HCEC 1CT (cell line): ENCODE measurements at regions not wholly inside any gene's neighbourhood (a gene's known extent, or its start where the extent isn't known, plus 50 kb on each side); places are given as distances from the start of the nearest gene placed in this dataset.
"Not testable (repeated sequence)": the region's sequence is repeated elsewhere in the genome, so short reads cannot be mapped to it uniquely, and the experiment has no call there.

Experiments
- DNase-seq: peaks from one replicate; pipeline ENCODE4 v3.0.0-alpha.2; 2017

- DNase-seq = no peak
Measured at GRCh38 chr6:120786256-120786655, 548.0 kb downstream of the TBC1D32 start.

GRCh38 chr6:120785459-120786086, 548.7 kb downstream of the TBC1D32 start:
- no peak for DNase-seq

- no peak for DNase-seq
Measured at GRCh38 chr6:120779441-120779840, 554.8 kb downstream of the TBC1D32 start.

- DNase-seq = no peak
Measured at GRCh38 chr6:120775698-120776097, 558.6 kb downstream of the TBC1D32 start.

- no peak for DNase-seq
Measured at GRCh38 chr6:120774275-120774674, 560.0 kb downstream of the TBC1D32 start.

GRCh38 chr6:120771019-120771418, 563.3 kb downstream of the TBC1D32 start:
- no peak for DNase-seq

GRCh38 chr6:120764312-120764711, 570.0 kb downstream of the TBC1D32 start:
- no peak for DNase-seq

GRCh38 chr6:120759570-120759969, 574.7 kb downstream of the TBC1D32 start:
- DNase-seq = no peak

GRCh38 chr6:120748574-120748973, 585.7 kb downstream of the TBC1D32 start:
- not testable (repeated sequence) for DNase-seq

- no peak for DNase-seq
Measured at GRCh38 chr6:120736740-120737139, 597.5 kb downstream of the TBC1D32 start.

GRCh38 chr6:120735641-120736040, 598.6 kb downstream of the TBC1D32 start:
- DNase-seq = no peak

GRCh38 chr6:120711255-120711654, 623.0 kb downstream of the TBC1D32 start:
- no peak for DNase-seq

GRCh38 chr6:120700001-120700400, 634.3 kb downstream of the TBC1D32 start:
- DNase-seq = no peak

- DNase-seq = no peak
Measured at GRCh38 chr6:120686492-120686891, 647.8 kb downstream of the TBC1D32 start.

- DNase-seq = no peak
Measured at GRCh38 chr6:120682145-120682544, 652.1 kb downstream of the TBC1D32 start.

- DNase-seq = no peak
Measured at GRCh38 chr6:120681204-120681603, 653.1 kb downstream of the TBC1D32 start.

- DNase-seq = no peak
Measured at GRCh38 chr6:120675886-120676285, 658.4 kb downstream of the TBC1D32 start.

GRCh38 chr6:120671519-120671918, 662.8 kb downstream of the TBC1D32 start:
- DNase-seq = no peak

- DNase-seq = no peak
Measured at GRCh38 chr6:120652506-120652905, 681.8 kb downstream of the TBC1D32 start.

- DNase-seq = no peak
Measured at GRCh38 chr6:120648713-120649112, 685.6 kb downstream of the TBC1D32 start.

- DNase-seq = no peak
Measured at GRCh38 chr6:120646101-120646500, 688.2 kb downstream of the TBC1D32 start.

- DNase-seq = no peak
Measured at GRCh38 chr6:120632975-120633374, 701.3 kb downstream of the TBC1D32 start.

GRCh38 chr6:120627612-120628011, 706.7 kb downstream of the TBC1D32 start:
- no peak for DNase-seq

- DNase-seq = no peak
Measured at GRCh38 chr6:120622127-120622631, 712.1 kb downstream of the TBC1D32 start.

GRCh38 chr6:120620900-120621299, 713.4 kb downstream of the TBC1D32 start:
- no peak for DNase-seq
